ENCODE measurements at regions not wholly inside any gene's neighbourhood (a gene's known extent, or its start where the extent isn't known, plus 50 kb on each side); places are given as distances from the start of the nearest gene placed in this dataset.

GRCh38 chr3:20401253-20401652, 215.2 kb upstream of the SGO1 start:
- Histone ChIP-seq H3K4me3 (ENCODE audit: low read length) (no peak overlapping the region), H3K27me3 (ENCODE audit: control insufficient read depth, insufficient read depth, low read length) (no peaks in the 10 kb centered on the region), H3K36me3 (ENCODE audit: control insufficient read depth, insufficient read depth, low read length) (no peaks in the 10 kb centered on the region), H3K4me1 (ENCODE audit: control insufficient read depth, insufficient read depth, low read length) (peaks cover 23% of the 10 kb centered on the region), H3K9me3 (ENCODE audit: control insufficient read depth, low read depth, low read length) (no peaks in the 10 kb centered on the region), H3K27ac (ENCODE audit: low read length) (no peak overlapping the region)
- no CpG with 5 or more reads among the region's 4 CpGs for WGBS (ENCODE audit: insufficient coverage, low lambda C conversion rate)
- no peak for DNase-seq

- Histone ChIP-seq H3K9me3 (ENCODE audit: control insufficient read depth, low read depth, low read length) (no peaks in the 10 kb centered on the region), H3K36me3 (ENCODE audit: control insufficient read depth, insufficient read depth, low read length) (no peaks in the 10 kb centered on the region), H3K4me3 (ENCODE audit: low read length) (no peak overlapping the region), H3K27ac (ENCODE audit: low read length) (no peak overlapping the region), H3K4me1 (ENCODE audit: control insufficient read depth, insufficient read depth, low read length) (peaks cover 21% of the 10 kb centered on the region), H3K27me3 (ENCODE audit: control insufficient read depth, insufficient read depth, low read length) (no peaks in the 10 kb centered on the region)
- no peak for DNase-seq
- no CpG with 5 or more reads among the region's 1 CpG for WGBS (ENCODE audit: insufficient coverage, low lambda C conversion rate)
Observed at GRCh38 chr3:20400686-20401085, 214.7 kb upstream of the SGO1 start.

GRCh38 chr3:20400281-20400680, 214.3 kb upstream of the SGO1 start:
- Histone ChIP-seq H3K36me3 (ENCODE audit: control insufficient read depth, insufficient read depth, low read length) (no peaks in the 10 kb centered on the region), H3K27me3 (ENCODE audit: control insufficient read depth, insufficient read depth, low read length) (no peaks in the 10 kb centered on the region), H3K4me3 (ENCODE audit: low read length) (no peak overlapping the region), H3K27ac (ENCODE audit: low read length) (no peak overlapping the region), H3K4me1 (ENCODE audit: control insufficient read depth, insufficient read depth, low read length) (peaks cover 18% of the 10 kb centered on the region), H3K9me3 (ENCODE audit: control insufficient read depth, low read depth, low read length) (no peaks in the 10 kb centered on the region)
- DNase-seq: no peak
- 83% methylated on average over 1 of the region's 2 CpGs for WGBS (ENCODE audit: insufficient coverage, low lambda C conversion rate)

- no peaks in the 10 kb centered on the region for H3K27me3 ChIP-seq (ENCODE audit: control insufficient read depth, insufficient read depth, low read length)
- no peak overlapping the region for H3K4me3 ChIP-seq (ENCODE audit: low read length)
- WGBS (ENCODE audit: insufficient coverage, low lambda C conversion rate): no CpG with 5 or more reads among the region's 3 CpGs
- no peaks in the 10 kb centered on the region for H3K4me1 ChIP-seq (ENCODE audit: control insufficient read depth, insufficient read depth, low read length)
- H3K27ac ChIP-seq (ENCODE audit: low read length): no peak overlapping the region
- no peaks in the 10 kb centered on the region for H3K9me3 ChIP-seq (ENCODE audit: control insufficient read depth, low read depth, low read length)
- DNase-seq: peak in 1 of 2 donors; percentile 30
- H3K36me3 ChIP-seq (ENCODE audit: control insufficient read depth, insufficient read depth, low read length): no peaks in the 10 kb centered on the region
Observed at GRCh38 chr3:20396335-20396734, 210.3 kb upstream of the SGO1 start.

GRCh38 chr3:20395692-20396091, 209.7 kb upstream of the SGO1 start:
- H3K9me3 ChIP-seq (ENCODE audit: control insufficient read depth, low read depth, low read length): no peaks in the 10 kb centered on the region
- no CpG with 5 or more reads among the region's 4 CpGs for WGBS (ENCODE audit: insufficient coverage, low lambda C conversion rate)

GRCh38 chr3:20394243-20394642, 208.2 kb upstream of the SGO1 start:
- DNase-seq: no peak
- no peaks in the 10 kb centered on the region for H3K27me3 ChIP-seq (ENCODE audit: control insufficient read depth, insufficient read depth, low read length)
- no peaks in the 10 kb centered on the region for H3K9me3 ChIP-seq (ENCODE audit: control insufficient read depth, low read depth, low read length)

More at GRCh38 chr3:20395692-20396091, 209.7 kb upstream of the SGO1 start:
- H3K4me3 ChIP-seq (ENCODE audit: low read length): no peak overlapping the region
- H3K4me1 ChIP-seq (ENCODE audit: control insufficient read depth, insufficient read depth, low read length): no peaks in the 10 kb centered on the region
- no peaks in the 10 kb centered on the region for H3K36me3 ChIP-seq (ENCODE audit: control insufficient read depth, insufficient read depth, low read length)
- no peak for DNase-seq
- no peak overlapping the region for H3K27ac ChIP-seq (ENCODE audit: low read length)
- no peaks in the 10 kb centered on the region for H3K27me3 ChIP-seq (ENCODE audit: control insufficient read depth, insufficient read depth, low read length)

GRCh38 chr3:20391644-20392043, 205.6 kb upstream of the SGO1 start:
- H3K27ac ChIP-seq (ENCODE audit: low read length): no peak overlapping the region
- no peaks in the 10 kb centered on the region for H3K4me1 ChIP-seq (ENCODE audit: control insufficient read depth, insufficient read depth, low read length)
- no peaks in the 10 kb centered on the region for H3K36me3 ChIP-seq (ENCODE audit: control insufficient read depth, insufficient read depth, low read length)
- DNase-seq: no peak
- no peak overlapping the region for H3K4me3 ChIP-seq (ENCODE audit: low read length)
- no CpG with 5 or more reads among the region's 3 CpGs for WGBS (ENCODE audit: insufficient coverage, low lambda C conversion rate)
- no peaks in the 10 kb centered on the region for H3K9me3 ChIP-seq (ENCODE audit: control insufficient read depth, low read depth, low read length)
- no peaks in the 10 kb centered on the region for H3K27me3 ChIP-seq (ENCODE audit: control insufficient read depth, insufficient read depth, low read length)

More at GRCh38 chr3:20394243-20394642, 208.2 kb upstream of the SGO1 start:
- Histone ChIP-seq H3K4me1 (ENCODE audit: control insufficient read depth, insufficient read depth, low read length) (no peaks in the 10 kb centered on the region), H3K27ac (ENCODE audit: low read length) (no peak overlapping the region), H3K36me3 (ENCODE audit: control insufficient read depth, insufficient read depth, low read length) (no peaks in the 10 kb centered on the region), H3K4me3 (ENCODE audit: low read length) (no peak overlapping the region)
- no CpG with 5 or more reads among the region's 4 CpGs for WGBS (ENCODE audit: insufficient coverage, low lambda C conversion rate)

- Histone ChIP-seq H3K4me1 (ENCODE audit: control insufficient read depth, insufficient read depth, low read length) (no peaks in the 10 kb centered on the region), H3K4me3 (ENCODE audit: low read length) (no peak overlapping the region), H3K27me3 (ENCODE audit: control insufficient read depth, insufficient read depth, low read length) (no peaks in the 10 kb centered on the region), H3K36me3 (ENCODE audit: control insufficient read depth, insufficient read depth, low read length) (no peaks in the 10 kb centered on the region), H3K27ac (ENCODE audit: low read length) (no peak overlapping the region), H3K9me3 (ENCODE audit: control insufficient read depth, low read depth, low read length) (no peaks in the 10 kb centered on the region)
- WGBS (ENCODE audit: insufficient coverage, low lambda C conversion rate): no CpG with 5 or more reads among the region's 1 CpG
- DNase-seq: no peak
Observed at GRCh38 chr3:20388971-20389370, 203.0 kb upstream of the SGO1 start.

GRCh38 chr3:20380295-20380694, 194.3 kb upstream of the SGO1 start:
- DNase-seq: peak; percentile 12 to 51
- Histone ChIP-seq H3K27me3 (ENCODE audit: control insufficient read depth, insufficient read depth, low read length) (no peaks in the 10 kb centered on the region), H3K9me3 (ENCODE audit: control insufficient read depth, low read depth, low read length) (no peaks in the 10 kb centered on the region), H3K27ac (ENCODE audit: low read length) (peak overlapping the region; percentile 23), H3K36me3 (ENCODE audit: control insufficient read depth, insufficient read depth, low read length) (no peaks in the 10 kb centered on the region), H3K4me3 (ENCODE audit: low read length) (no peak overlapping the region), H3K4me1 (ENCODE audit: control insufficient read depth, insufficient read depth, low read length) (peaks cover 31% of the 10 kb centered on the region)
- no CpG with 5 or more reads among the region's 1 CpG for WGBS (ENCODE audit: insufficient coverage, low lambda C conversion rate)

- no CpG with 5 or more reads among the region's 2 CpGs for WGBS (ENCODE audit: insufficient coverage, low lambda C conversion rate)
- no peaks in the 10 kb centered on the region for H3K27me3 ChIP-seq (ENCODE audit: control insufficient read depth, insufficient read depth, low read length)
- peak overlapping the region; percentile 82 for H3K27ac ChIP-seq (ENCODE audit: low read length)
- peak in 1 of 2 donors; percentile 36 for DNase-seq
- no peaks in the 10 kb centered on the region for H3K36me3 ChIP-seq (ENCODE audit: control insufficient read depth, insufficient read depth, low read length)
- no peak overlapping the region for H3K4me3 ChIP-seq (ENCODE audit: low read length)
- peaks cover 31% of the 10 kb centered on the region for H3K4me1 ChIP-seq (ENCODE audit: control insufficient read depth, insufficient read depth, low read length)
- no peaks in the 10 kb centered on the region for H3K9me3 ChIP-seq (ENCODE audit: control insufficient read depth, low read depth, low read length)
Observed at GRCh38 chr3:20378315-20378714, 192.3 kb upstream of the SGO1 start.

GRCh38 chr3:20376665-20377217, 190.7 kb upstream of the SGO1 start:
- no peak for DNase-seq
- no peaks in the 10 kb centered on the region for H3K36me3 ChIP-seq (ENCODE audit: control insufficient read depth, insufficient read depth, low read length)
- peaks cover 24% of the 10 kb centered on the region for H3K4me1 ChIP-seq (ENCODE audit: control insufficient read depth, insufficient read depth, low read length)
- no peak overlapping the region for H3K27ac ChIP-seq (ENCODE audit: low read length)
- H3K4me3 ChIP-seq (ENCODE audit: low read length): no peak overlapping the region
- H3K9me3 ChIP-seq (ENCODE audit: control insufficient read depth, low read depth, low read length): no peaks in the 10 kb centered on the region
- no peaks in the 10 kb centered on the region for H3K27me3 ChIP-seq (ENCODE audit: control insufficient read depth, insufficient read depth, low read length)

Data from large intestine (tissue), 3 donors.